Peyer's patch (tissue), 4 donors: ENCODE measurements at regions not wholly inside any gene's neighbourhood (a gene's known extent, or its start where the extent isn't known, plus 50 kb on each side); places are given as distances from the start of the nearest gene placed in this dataset.

Experiments
- POLR2A ChIP-seq, 2 donors: fragments of 450-650 bp; IDR thresholded peaks; one replicate each; pipeline ENCODE4 v1.5.1; 2017; ENCODE audit warnings: antibody characterized with exemption in 2 of 2, mild to moderate bottlenecking in 2 of 2, moderate library complexity in 2 of 2
- TF ChIP-seq, protein P1 (sequence below), 6 experiments: fragments of 450-650 bp in 4 of 6; fragments of 200-600 bp in 2 of 6; sonication (generic) in 1 of 6; IDR thresholded peaks; one replicate each; pipeline ENCODE4 v1.5.1; 2017 to 2019; ENCODE audit warnings: antibody characterized with exemption in 6 of 6, mild to moderate bottlenecking in 3 of 6, moderate library complexity in 1 of 6

DNA sequence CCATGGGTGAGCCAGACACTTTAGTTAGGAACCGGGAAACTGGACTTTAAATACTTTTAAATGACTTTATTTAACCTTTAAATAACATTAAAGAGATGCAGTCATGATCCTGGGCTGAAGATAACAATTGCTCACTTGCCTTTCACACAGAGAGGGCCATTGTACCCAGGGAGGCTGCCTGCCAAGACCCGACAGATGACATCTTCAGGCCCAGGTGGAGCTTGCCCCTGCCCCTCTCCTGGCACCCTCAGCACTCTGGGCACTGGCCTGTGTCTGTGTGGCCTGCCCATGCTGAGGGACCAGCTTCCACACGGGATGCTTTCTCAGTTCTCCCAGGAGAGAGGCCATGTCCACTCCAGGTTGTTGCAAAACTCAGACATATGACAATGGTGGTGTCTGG is 216.4 kb upstream of the MYT1L start:
- no peak for TF ChIP-seq POLR2A (IDR thresholded peaks at IDR 0.05)
- TF ChIP-seq, protein P1, sequence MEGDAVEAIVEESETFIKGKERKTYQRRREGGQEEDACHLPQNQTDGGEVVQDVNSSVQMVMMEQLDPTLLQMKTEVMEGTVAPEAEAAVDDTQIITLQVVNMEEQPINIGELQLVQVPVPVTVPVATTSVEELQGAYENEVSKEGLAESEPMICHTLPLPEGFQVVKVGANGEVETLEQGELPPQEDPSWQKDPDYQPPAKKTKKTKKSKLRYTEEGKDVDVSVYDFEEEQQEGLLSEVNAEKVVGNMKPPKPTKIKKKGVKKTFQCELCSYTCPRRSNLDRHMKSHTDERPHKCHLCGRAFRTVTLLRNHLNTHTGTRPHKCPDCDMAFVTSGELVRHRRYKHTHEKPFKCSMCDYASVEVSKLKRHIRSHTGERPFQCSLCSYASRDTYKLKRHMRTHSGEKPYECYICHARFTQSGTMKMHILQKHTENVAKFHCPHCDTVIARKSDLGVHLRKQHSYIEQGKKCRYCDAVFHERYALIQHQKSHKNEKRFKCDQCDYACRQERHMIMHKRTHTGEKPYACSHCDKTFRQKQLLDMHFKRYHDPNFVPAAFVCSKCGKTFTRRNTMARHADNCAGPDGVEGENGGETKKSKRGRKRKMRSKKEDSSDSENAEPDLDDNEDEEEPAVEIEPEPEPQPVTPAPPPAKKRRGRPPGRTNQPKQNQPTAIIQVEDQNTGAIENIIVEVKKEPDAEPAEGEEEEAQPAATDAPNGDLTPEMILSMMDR (IDR thresholded peaks at IDR 0.05), result no peak
